HUDEP-2 (cell line): ENCODE measurements at regions not wholly inside any gene's neighbourhood (a gene's known extent, or its start where the extent isn't known, plus 50 kb on each side); places are given as distances from the start of the nearest gene placed in this dataset.
"Not testable (repeated sequence)": the region's sequence is repeated elsewhere in the genome, so short reads cannot be mapped to it uniquely, and the experiment has no call there.

Experiments
- DNase-seq, 76 experiments: peaks; one replicate each; lab custom pipeline; 2025; ENCODE audit not compliant: unreplicated experiment in 76 of 76; lab: John Stamatoyannopoulos, UW

GRCh38 chr2:224263571-224264043 lies 138.3 kb downstream of the FAM124B start:
- DNase-seq, result no peak

- no peak for DNase-seq
Measured at GRCh38 chr2:224261326-224261725, 140.6 kb downstream of the FAM124B start.

- no peak for DNase-seq
Measured at GRCh38 chr2:224260372-224261020, 141.4 kb downstream of the FAM124B start.

- DNase-seq, result no peak
Measured at GRCh38 chr2:224259831-224260230, 142.1 kb downstream of the FAM124B start.

- no peak for DNase-seq
Measured at GRCh38 chr2:224258059-224258458, 143.8 kb downstream of the FAM124B start.

- no peak for DNase-seq
Measured at GRCh38 chr2:224257156-224257555, 144.8 kb downstream of the FAM124B start.

GRCh38 chr2:224253464-224253863 lies 148.4 kb downstream of the FAM124B start:
- no peak for DNase-seq

- DNase-seq, result no peak
Measured at GRCh38 chr2:224252631-224253030, 149.3 kb downstream of the FAM124B start.

- DNase-seq, result no peak
Measured at GRCh38 chr2:224248944-224249371, 152.9 kb downstream of the FAM124B start.

- DNase-seq, result no peak
Measured at GRCh38 chr2:224242561-224242960, 159.3 kb downstream of the FAM124B start.

GRCh38 chr2:224241812-224242211 lies 160.1 kb downstream of the FAM124B start:
- DNase-seq, result peak in 1 of 76 experiments; percentile 0

GRCh38 chr2:224241001-224241400 lies 160.9 kb downstream of the FAM124B start:
- DNase-seq, result no peak

- DNase-seq, result no peak
Measured at GRCh38 chr2:224223851-224224555, 177.9 kb downstream of the FAM124B start.

GRCh38 chr2:224222974-224223373 lies 178.9 kb downstream of the FAM124B start:
- DNase-seq, result no peak

- no peak for DNase-seq
Measured at GRCh38 chr2:224222291-224222690, 179.6 kb downstream of the FAM124B start.

- no peak for DNase-seq
Measured at GRCh38 chr2:224221455-224221913, 180.4 kb downstream of the FAM124B start.

- DNase-seq, result no peak
Measured at GRCh38 chr2:224220586-224221255, 181.2 kb downstream of the FAM124B start.

- no peak for DNase-seq
Measured at GRCh38 chr2:224219781-224220180, 180.7 kb upstream of the SERPINE2 start.

- DNase-seq, result no peak
Measured at GRCh38 chr2:224217962-224218347, 178.9 kb upstream of the SERPINE2 start.

- no peak for DNase-seq
Measured at GRCh38 chr2:224217233-224217961, 178.3 kb upstream of the SERPINE2 start.

- not testable (repeated sequence) for DNase-seq
Measured at GRCh38 chr2:224215611-224216010, 176.5 kb upstream of the SERPINE2 start.
